Right lobe of liver (tissue), 6 donors: ENCODE measurements at regions not wholly inside any gene's neighbourhood (a gene's known extent, or its start where the extent isn't known, plus 50 kb on each side); places are given as distances from the start of the nearest gene placed in this dataset.
A peak's percentile ranks its signal among the peaks of the same experiment; 100 is the strongest.

ENCODE experiments used
- ATAC-seq, 4 donors: fragments of 200-7000 bp; cut with Tn5 transposase; one replicate each; pipeline ENCODE4 v1.9.1; 2020; ENCODE audit warnings: mild to moderate bottlenecking in 4 of 4, moderate library complexity in 4 of 4
- DNase-seq, 3 donors: peaks; one replicate each; pipeline ENCODE4 v3.0.0-alpha.2; 2020
- H3K27ac ChIP-seq, 3 donors: fragments of 200-600 bp; one replicate each; pipeline ENCODE4 v1.8.0; 2022
- H3K27me3 ChIP-seq, 2 donors: fragments of 200-600 bp; one replicate each; pipeline ENCODE4 v1.8.0; 2022
- H3K36me3 ChIP-seq, 4 donors: fragments of 200-600 bp; sonication (generic) in 1 of 4; one replicate each; pipeline versions ENCODE4 v1.5.1 to v1.8.0; 2017 to 2022; ENCODE audit warnings: control low read depth in 1 of 4
- H3K4me1 ChIP-seq, 4 donors: fragments of 200-600 bp; sonication (generic) in 1 of 4; one replicate each; pipeline versions ENCODE4 v1.5.1 to v1.8.0; 2017 to 2022; ENCODE audit warnings: control low read depth in 1 of 4
- H3K4me3 ChIP-seq, 3 donors: fragments of 200-600 bp; one replicate each; pipeline ENCODE4 v1.8.0; 2022
- H3K9me3 ChIP-seq, 4 donors: fragments of 200-600 bp; sonication (generic) in 1 of 4; one replicate each; pipeline versions ENCODE4 v1.5.1 to v1.8.0; 2017 to 2022; ENCODE audit warnings: control low read depth in 1 of 4
- POLR2A ChIP-seq: fragments of 450-650 bp; IDR thresholded peaks from one replicate; pipeline ENCODE4 v1.6.1; 2017; ENCODE audit warnings: antibody characterized with exemption, mild to moderate bottlenecking
- WGBS: methylation state at CpG from one replicate; pipeline ENCODE4 v1.1.6; 2018; ENCODE audit warnings: low coverage, low lambda C conversion rate; ENCODE audit not compliant: insufficient coverage; ENCODE audit errors: missing lambda C conversion rate; 5-methylcytosine and 5-hydroxymethylcytosine counted together
- intact Hi-C, 2 donors: fragments of 100-400 bp; cut with DNase I; formaldehyde crosslinking; loops; one replicate each; pipeline versions ENCODE4 v1.11.2 to v1.14.1; 2022
- TF ChIP-seq, protein P1 (sequence below), 4 donors: fragments of 200-600 bp in 3 of 4; fragments of 450-650 bp in 1 of 4; IDR thresholded peaks; one replicate each; pipeline versions ENCODE4 v1.5.1 to v1.8.0; 2016 to 2022; ENCODE audit warnings: antibody characterized with exemption in 4 of 4, mild to moderate bottlenecking in 2 of 4
- donor health status: DM: no; HTN: yes; CAD: no.
- donor health status: DM: no; HTN: no; CAD: no.
- donor health status: DM: no; HTN: no; CAD: no.
- donor health status: DM: no; HTN: yes; CAD: no.
- donor health status: DM: no; HTN: yes; CAD: no.

DNA sequence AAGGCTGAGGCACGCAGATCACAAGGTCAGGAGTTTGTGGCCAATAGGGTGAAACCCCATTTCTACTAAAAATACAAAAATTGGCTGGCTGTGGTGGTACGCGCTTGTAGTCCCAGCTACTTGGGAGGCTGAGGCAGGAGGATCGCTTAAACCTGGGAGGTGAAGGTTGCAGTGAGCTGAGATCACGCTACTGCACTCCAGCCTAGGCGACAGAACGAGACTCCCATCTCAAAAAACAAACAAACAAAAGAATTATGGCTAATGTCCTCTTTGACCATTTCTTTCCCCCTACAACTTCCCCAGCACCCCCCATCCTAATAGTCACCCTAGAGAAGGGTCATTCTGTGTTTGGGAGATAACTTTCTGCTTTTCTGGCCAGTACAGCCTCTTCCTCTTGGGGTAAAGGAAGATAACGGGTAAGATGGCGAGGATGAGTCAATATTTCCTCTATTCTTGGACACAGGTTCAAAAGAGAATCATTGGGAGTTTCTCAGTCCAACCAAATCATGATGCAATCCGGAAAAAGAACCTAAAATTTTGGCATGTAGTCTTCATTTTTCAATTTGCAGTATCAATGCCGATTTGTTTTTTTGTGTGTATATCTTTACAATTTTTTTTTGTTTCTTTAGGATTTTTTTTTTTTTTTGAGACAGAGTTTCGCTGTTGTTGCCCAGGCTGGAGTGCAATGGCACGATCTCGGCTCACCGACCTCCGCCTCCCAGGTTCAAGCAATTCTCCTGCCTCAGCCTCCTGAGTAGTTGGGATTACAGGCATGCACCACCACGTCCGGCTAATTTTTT, 107.6 kb upstream of the MED13 start:
- Histone ChIP-seq H3K4me3 (no peak overlapping the region), H3K27me3 (no peaks in the 10 kb centered on the region), H3K4me1 (no peaks in the 10 kb centered on the region), H3K36me3 (no peaks in the 10 kb centered on the region), H3K27ac (no peak overlapping the region), H3K9me3 (no peaks in the 10 kb centered on the region)
- WGBS = 73% methylated on average over 18 of the region's 18 CpGs
- TF ChIP-seq POLR2A = no peak
- TF ChIP-seq, protein P1, sequence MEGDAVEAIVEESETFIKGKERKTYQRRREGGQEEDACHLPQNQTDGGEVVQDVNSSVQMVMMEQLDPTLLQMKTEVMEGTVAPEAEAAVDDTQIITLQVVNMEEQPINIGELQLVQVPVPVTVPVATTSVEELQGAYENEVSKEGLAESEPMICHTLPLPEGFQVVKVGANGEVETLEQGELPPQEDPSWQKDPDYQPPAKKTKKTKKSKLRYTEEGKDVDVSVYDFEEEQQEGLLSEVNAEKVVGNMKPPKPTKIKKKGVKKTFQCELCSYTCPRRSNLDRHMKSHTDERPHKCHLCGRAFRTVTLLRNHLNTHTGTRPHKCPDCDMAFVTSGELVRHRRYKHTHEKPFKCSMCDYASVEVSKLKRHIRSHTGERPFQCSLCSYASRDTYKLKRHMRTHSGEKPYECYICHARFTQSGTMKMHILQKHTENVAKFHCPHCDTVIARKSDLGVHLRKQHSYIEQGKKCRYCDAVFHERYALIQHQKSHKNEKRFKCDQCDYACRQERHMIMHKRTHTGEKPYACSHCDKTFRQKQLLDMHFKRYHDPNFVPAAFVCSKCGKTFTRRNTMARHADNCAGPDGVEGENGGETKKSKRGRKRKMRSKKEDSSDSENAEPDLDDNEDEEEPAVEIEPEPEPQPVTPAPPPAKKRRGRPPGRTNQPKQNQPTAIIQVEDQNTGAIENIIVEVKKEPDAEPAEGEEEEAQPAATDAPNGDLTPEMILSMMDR (IDR thresholded peaks at IDR 0.05) = no peak
- intact Hi-C loops = no loop called here
- ATAC-seq (no peak), DNase-seq (no peak)

DNA sequence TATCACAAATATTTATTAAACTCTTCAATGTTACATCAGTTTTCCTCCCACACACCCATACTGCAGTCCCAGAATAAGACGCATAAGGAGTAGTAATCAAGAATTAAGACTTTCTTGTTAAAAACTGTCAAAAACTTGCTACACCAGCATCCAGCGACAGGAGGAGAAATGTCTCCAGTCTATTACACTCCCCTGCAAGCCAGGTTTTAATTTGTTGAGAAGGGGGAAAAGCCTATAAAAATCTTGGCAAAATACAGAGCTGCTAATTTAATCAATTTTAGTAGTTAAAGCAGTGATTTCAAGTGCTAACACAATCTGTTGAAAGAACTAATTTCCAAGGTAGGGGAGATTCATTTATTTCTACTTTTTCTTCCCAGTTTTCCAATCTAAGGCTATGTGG, 102.0 kb upstream of the MED13 start:
- no peak overlapping the region for H3K27ac ChIP-seq
- no peak for DNase-seq
- no peaks in the 10 kb centered on the region for H3K36me3 ChIP-seq
- no peak for ATAC-seq
- H3K4me3 ChIP-seq = no peak overlapping the region
- H3K9me3 ChIP-seq = no peaks in the 10 kb centered on the region
- intact Hi-C loops = no loop called here
- no peaks in the 10 kb centered on the region for H3K4me1 ChIP-seq
- TF ChIP-seq POLR2A = no peak
- TF ChIP-seq, protein P1 (IDR thresholded peaks at IDR 0.05) = no peak
- WGBS = 97% methylated on average over 2 of the region's 2 CpGs
- no peaks in the 10 kb centered on the region for H3K27me3 ChIP-seq

DNA sequence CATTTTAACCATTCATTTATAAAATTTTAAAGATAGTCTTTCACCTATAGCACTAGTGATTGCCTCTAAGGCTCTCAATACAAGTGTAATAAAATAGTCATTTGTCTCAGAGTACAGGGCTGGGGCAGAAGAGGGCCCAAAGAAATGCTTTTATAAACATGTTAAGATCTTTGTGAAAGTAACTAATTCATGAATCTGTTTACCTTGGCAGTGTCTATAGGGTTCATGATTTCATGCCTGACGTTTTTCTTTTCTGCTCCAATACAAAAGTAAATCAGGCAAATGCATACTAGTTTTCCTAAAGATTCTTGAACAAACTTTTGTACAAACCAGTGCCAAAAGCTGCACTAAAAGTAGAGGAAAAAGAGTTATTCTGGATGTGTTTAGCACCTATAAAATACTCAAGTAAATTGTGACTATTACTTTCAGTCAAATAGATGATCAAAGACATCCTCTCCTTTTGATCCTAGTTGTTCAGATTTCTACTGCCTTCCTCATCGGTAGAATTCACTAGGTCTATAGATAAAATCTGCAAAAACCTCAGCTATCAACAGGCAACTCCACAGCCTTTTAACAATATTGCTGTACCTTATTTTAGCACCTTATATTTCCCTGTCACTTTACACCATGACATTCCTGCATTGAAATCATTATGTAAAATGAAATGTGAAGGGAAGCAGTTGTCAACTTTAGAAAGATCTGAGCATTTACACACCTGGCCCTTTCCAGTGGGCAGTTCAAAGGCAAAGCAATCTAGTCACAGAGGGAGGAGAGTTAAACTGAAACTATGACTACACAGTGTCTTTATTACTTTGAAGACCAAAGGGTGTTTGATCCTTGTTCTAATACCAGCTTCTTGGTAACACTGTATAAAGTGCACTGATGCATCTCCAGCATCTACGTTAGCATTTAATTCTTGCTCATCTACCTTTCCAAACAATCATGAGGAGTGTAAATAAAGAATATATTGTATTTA, 100.0 kb upstream of the MED13 start:
- Histone ChIP-seq H3K4me1 (no peaks in the 10 kb centered on the region), H3K36me3 (no peaks in the 10 kb centered on the region), H3K4me3 (no peak overlapping the region), H3K27ac (no peak overlapping the region), H3K9me3 (no peaks in the 10 kb centered on the region), H3K27me3 (no peaks in the 10 kb centered on the region)
- no peak for TF ChIP-seq POLR2A
- TF ChIP-seq, protein P1 (IDR thresholded peaks at IDR 0.05) = no peak
- ATAC-seq (no peak), DNase-seq (no peak)
- intact Hi-C loops = no loop called here
- WGBS = 50% methylated on average over 3 of the region's 3 CpGs

DNA sequence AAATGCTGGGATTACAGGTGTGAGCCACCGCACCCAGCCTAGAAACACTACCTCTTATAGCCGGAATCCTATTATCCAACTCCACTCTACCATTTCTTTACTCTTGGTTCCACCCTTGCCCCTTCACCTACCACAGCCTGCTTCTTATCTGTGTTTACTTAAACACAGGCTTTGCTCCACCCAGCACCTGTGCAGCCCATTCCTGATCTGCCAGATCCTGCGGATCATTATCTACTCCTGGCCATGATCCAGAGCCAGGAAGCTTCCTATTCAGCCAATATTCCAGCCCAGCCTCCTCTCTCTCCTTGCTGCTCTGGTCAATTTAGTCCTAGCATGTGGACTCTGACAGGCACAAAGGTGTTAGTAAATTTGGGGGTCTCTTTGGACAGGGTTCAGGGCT, 98.8 kb upstream of the MED13 start:
- Histone ChIP-seq H3K36me3 (no peaks in the 10 kb centered on the region), H3K4me1 (no peaks in the 10 kb centered on the region), H3K27ac (no peak overlapping the region), H3K4me3 (no peak overlapping the region), H3K9me3 (no peaks in the 10 kb centered on the region), H3K27me3 (no peaks in the 10 kb centered on the region)
- 16% methylated on average over 3 of the region's 3 CpGs for WGBS
- TF ChIP-seq, protein P1 (IDR thresholded peaks at IDR 0.05) = no peak
- TF ChIP-seq POLR2A = no peak
- intact Hi-C loops = no loop called here
- peak; percentile 34 to 79 (median 72) for DNase-seq
- peak; percentile 93 to 97 (median 96) for ATAC-seq
